DOHH2 (cell line): ENCODE measurements at regions not wholly inside any gene's neighbourhood (a gene's known extent, or its start where the extent isn't known, plus 50 kb on each side); places are given as distances from the start of the nearest gene placed in this dataset.

Experiments
- H3F3A ChIP-seq: fragments of 200-600 bp; sonication (generic), shearing (Covaris generic); 2 replicates; pipeline ENCODE4 v1.6.0; 2016; ENCODE audit warnings: antibody characterized with exemption, mild to moderate bottlenecking; ENCODE audit not compliant: control insufficient read depth, insufficient read depth
- H3K27ac ChIP-seq: fragments of 200-600 bp; sonication (generic); 2 replicates; pipeline ENCODE4 v1.5.1; 2014; ENCODE audit warnings: low read depth, mild to moderate bottlenecking, low read length, moderate library complexity
- H3K27me3 ChIP-seq: fragments of 200-600 bp; sonication (generic); 2 replicates; pipeline ENCODE4 v1.6.1; 2014; ENCODE audit warnings: mild to moderate bottlenecking, low read length, mixed read lengths; ENCODE audit not compliant: control insufficient read depth
- H3K36me3 ChIP-seq: fragments of 200-600 bp; sonication (generic); 2 replicates; pipeline ENCODE4 v1.6.1; 2014; ENCODE audit warnings: mild to moderate bottlenecking, low read length, moderate library complexity, mixed read lengths; ENCODE audit not compliant: control insufficient read depth
- H3K4me1 ChIP-seq: fragments of 200-600 bp; sonication (generic); 2 replicates; pipeline ENCODE4 v1.6.1; 2014; ENCODE audit warnings: mild to moderate bottlenecking, low read length, mixed read lengths; ENCODE audit not compliant: control insufficient read depth
- H3K4me2 ChIP-seq: fragments of 200-600 bp; sonication (generic); 2 replicates; pipeline ENCODE4 v1.6.0; 2014; ENCODE audit warnings: mild to moderate bottlenecking, low read length, moderate library complexity
- H3K4me3 ChIP-seq: fragments of 200-600 bp; sonication (generic); 2 replicates; pipeline ENCODE4 v1.5.1; 2014; ENCODE audit warnings: mild to moderate bottlenecking, low read length, mixed read lengths
- H3K79me2 ChIP-seq: fragments of 200-600 bp; sonication (generic); 2 replicates; pipeline ENCODE4 v1.6.1; 2014; ENCODE audit warnings: mild to moderate bottlenecking, low read length, mixed read lengths; ENCODE audit not compliant: control insufficient read depth
- H3K9me2 ChIP-seq: fragments of 200-600 bp; sonication (generic); replicated peaks from 2 replicates; pipeline ENCODE4 v1.6.1; 2014; ENCODE audit warnings: mild to moderate bottlenecking, low read length, mixed read lengths; ENCODE audit not compliant: control insufficient read depth
- H3K9me3 ChIP-seq: fragments of 200-600 bp; sonication (generic); 2 replicates; pipeline ENCODE4 v1.6.1; 2014; ENCODE audit warnings: antibody characterized with exemption, low read length, mixed read lengths; ENCODE audit not compliant: control insufficient read depth, insufficient read depth
- H4K20me1 ChIP-seq: fragments of 200-600 bp; sonication (generic); 2 replicates; pipeline ENCODE4 v1.6.0; 2014; ENCODE audit warnings: low read depth, mild to moderate bottlenecking, antibody characterized with exemption, low read length, moderate library complexity; ENCODE audit not compliant: control insufficient read depth, insufficient read depth
- EZH2phosphoT487 ChIP-seq: fragments of 200-600 bp; sonication (generic); IDR thresholded peaks from 2 replicates; pipeline ENCODE4 v1.6.1; 2017; ENCODE audit warnings: borderline replicate concordance, mild to moderate bottlenecking, antibody characterized with exemption, low read length, moderate library complexity, mixed read lengths
- TF ChIP-seq, protein P1 (sequence below): fragments of 200-600 bp; sonication (generic); IDR thresholded peaks from one replicate; pipeline ENCODE4 v1.5.1; 2014; ENCODE audit warnings: antibody characterized with exemption, mild to moderate bottlenecking, low read depth, low read length; ENCODE audit not compliant: poor library complexity, severe bottlenecking

DNA sequence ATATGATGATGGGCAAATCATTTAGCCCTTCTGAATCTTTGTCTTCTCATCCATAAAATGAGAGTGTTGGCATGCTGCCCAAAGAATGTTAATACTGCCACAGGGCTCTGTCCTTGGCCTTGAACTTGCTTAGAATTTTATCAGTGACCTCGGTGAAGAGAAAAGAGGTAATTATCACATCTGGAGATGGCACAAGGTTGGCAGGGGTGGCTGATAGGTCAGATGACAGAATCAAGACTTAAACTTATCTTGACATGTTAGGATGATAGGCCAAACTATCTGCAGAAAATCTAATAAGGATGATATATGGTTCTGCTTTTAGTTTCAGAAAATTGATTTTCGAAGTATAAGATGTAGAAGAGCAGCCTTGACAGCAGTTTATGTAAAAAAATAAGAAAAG lies 599.1 kb upstream of the CLINT1 start:
- Histone ChIP-seq H3K27me3 (no peaks in the 10 kb centered on the region), H3K4me1 (no peaks in the 10 kb centered on the region), H3K4me3 (no peak overlapping the region), H3K4me2 (no peak overlapping the region), H4K20me1 (no peaks in the 10 kb centered on the region), H3F3A (no peaks in the 10 kb centered on the region), H3K36me3 (no peaks in the 10 kb centered on the region), H3K9me3 (no peaks in the 10 kb centered on the region), H3K27ac (no peak overlapping the region), H3K79me2 (no peaks in the 10 kb centered on the region), H3K9me2 (no peaks in the 10 kb centered on the region)
- no peak for TF ChIP-seq EZH2phosphoT487
- TF ChIP-seq, protein P1, sequence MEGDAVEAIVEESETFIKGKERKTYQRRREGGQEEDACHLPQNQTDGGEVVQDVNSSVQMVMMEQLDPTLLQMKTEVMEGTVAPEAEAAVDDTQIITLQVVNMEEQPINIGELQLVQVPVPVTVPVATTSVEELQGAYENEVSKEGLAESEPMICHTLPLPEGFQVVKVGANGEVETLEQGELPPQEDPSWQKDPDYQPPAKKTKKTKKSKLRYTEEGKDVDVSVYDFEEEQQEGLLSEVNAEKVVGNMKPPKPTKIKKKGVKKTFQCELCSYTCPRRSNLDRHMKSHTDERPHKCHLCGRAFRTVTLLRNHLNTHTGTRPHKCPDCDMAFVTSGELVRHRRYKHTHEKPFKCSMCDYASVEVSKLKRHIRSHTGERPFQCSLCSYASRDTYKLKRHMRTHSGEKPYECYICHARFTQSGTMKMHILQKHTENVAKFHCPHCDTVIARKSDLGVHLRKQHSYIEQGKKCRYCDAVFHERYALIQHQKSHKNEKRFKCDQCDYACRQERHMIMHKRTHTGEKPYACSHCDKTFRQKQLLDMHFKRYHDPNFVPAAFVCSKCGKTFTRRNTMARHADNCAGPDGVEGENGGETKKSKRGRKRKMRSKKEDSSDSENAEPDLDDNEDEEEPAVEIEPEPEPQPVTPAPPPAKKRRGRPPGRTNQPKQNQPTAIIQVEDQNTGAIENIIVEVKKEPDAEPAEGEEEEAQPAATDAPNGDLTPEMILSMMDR = no peak

DNA sequence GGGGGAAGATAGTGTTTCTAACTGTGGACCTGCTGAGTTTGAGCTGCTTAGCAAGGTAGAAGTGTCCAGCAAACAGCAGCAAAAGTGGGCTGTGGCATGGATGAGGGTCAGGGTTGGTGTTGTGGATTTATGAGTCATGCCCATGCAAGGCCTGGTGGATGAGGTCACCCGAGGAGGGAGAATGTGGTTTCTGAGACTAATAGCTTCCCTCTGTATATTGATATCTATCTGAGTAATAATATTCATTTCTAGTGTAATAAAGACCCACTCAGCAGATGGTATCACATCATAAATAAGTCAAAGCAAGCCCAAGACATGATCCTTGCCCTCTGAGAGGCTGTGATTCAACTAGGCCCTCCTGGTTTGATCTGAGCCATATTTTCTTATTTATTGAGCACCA lies 597.8 kb upstream of the CLINT1 start:
- H3K27me3 ChIP-seq = no peaks in the 10 kb centered on the region
- H3K4me1 ChIP-seq = no peaks in the 10 kb centered on the region
- H3K27ac ChIP-seq = no peak overlapping the region
- no peaks in the 10 kb centered on the region for H3K36me3 ChIP-seq
- H4K20me1 ChIP-seq = no peaks in the 10 kb centered on the region
- H3K9me2 ChIP-seq = no peaks in the 10 kb centered on the region
- H3K9me3 ChIP-seq = no peaks in the 10 kb centered on the region
- H3K4me3 ChIP-seq = no peak overlapping the region
- no peaks in the 10 kb centered on the region for H3F3A ChIP-seq
- no peaks in the 10 kb centered on the region for H3K79me2 ChIP-seq
- TF ChIP-seq, protein P1 = no peak
- no peak for TF ChIP-seq EZH2phosphoT487
- H3K4me2 ChIP-seq = no peak overlapping the region

DNA sequence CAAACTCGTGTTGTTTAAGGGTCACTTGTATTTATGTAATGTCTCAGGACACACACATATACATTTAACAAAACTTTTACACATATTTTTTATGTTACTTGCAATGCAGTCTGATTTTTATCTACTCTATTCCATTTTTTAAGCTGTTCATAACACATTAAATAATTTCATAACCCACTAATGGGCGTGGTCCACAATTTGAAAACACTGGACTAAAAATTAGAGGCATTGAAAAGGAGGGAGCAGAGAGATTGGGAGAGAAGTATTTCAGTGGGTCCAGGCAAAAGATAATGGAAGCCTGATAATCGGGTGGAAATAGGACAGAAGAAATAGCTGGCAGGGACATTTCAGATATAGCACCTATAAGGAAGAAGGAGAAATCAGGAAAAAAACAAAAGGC lies 597.3 kb upstream of the CLINT1 start:
- Histone ChIP-seq H3K27ac (no peak overlapping the region), H3K79me2 (no peaks in the 10 kb centered on the region), H3K36me3 (no peaks in the 10 kb centered on the region)

More for the DNA sequence above, 597.3 kb upstream of the CLINT1 start:
- TF ChIP-seq EZH2phosphoT487 = no peak
- TF ChIP-seq, protein P1 = no peak
- no peaks in the 10 kb centered on the region for H3F3A ChIP-seq
- no peak overlapping the region for H3K4me2 ChIP-seq
- H3K9me2 ChIP-seq = no peaks in the 10 kb centered on the region
- no peaks in the 10 kb centered on the region for H3K27me3 ChIP-seq
- H4K20me1 ChIP-seq = no peaks in the 10 kb centered on the region
- no peaks in the 10 kb centered on the region for H3K4me1 ChIP-seq
- H3K9me3 ChIP-seq = no peaks in the 10 kb centered on the region
- no peak overlapping the region for H3K4me3 ChIP-seq
